Left ventricle myocardium superior (tissue), 1 donor: ENCODE measurements at regions not wholly inside any gene's neighbourhood (a gene's known extent, or its start where the extent isn't known, plus 50 kb on each side); places are given as distances from the start of the nearest gene placed in this dataset.

Experiments used
- ATAC-seq: fragments of 200-7000 bp; cut with Tn5 transposase; one replicate; pipeline ENCODE4 v1.9.1; 2020; ENCODE audit warnings: mild to moderate bottlenecking, moderate library complexity
- DNase-seq: peaks from one replicate; pipeline ENCODE4 v3.0.0-alpha.2; 2020
- intact Hi-C: fragments of 100-400 bp; cut with micrococcal nuclease; formaldehyde crosslinking; loops from one replicate; pipeline ENCODE4 v1.11.0; 2022
- donor health status: DM: no; HTN: yes; CAD: no; lungs with severe emphysema.

DNA sequence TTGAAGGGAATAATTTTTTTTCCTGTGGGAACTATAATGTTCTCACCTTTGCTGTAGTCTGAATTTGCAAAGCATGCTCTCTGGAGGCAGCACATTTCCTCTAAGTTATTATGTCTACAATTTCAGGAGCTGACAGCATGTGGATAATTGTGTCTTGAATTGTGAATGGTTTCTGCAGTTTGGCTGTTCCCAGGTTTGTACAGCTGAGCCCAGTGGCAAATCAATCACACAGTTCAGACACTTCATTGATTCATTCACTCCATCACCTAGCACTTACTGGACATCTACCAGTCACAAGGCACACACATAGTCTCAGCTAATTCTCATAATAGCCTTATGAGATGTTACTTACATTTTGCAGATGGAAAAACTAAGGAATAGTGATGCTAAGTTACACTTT lies 219.0 kb upstream of the ROPN1 start:
- ATAC-seq (no peak), DNase-seq (no peak)
- intact Hi-C loops, result no loop called here

DNA sequence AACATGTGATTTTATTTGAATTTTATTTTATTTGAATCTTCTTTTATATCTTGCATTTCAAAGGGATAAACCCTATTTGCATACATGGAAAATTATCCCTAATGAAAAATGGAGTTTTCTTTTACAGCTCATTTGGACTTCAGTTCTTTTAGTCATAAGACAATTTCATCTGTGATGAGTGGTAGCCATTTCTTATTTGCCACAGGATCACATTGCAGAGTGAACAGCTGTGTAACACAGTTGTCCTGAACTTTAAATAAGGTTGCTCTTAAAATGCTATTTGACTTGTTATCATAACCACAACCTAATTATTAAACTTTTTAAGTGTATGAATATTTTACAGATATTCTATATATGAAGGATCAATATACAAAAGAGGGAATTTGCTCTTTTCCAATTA lies 221.7 kb upstream of the ROPN1 start:
- no peak for ATAC-seq
- intact Hi-C loops, result loop anchor here (2.0 kb wide), 1 partner anchor 25 kb away; no protein-coding TSS in a partner anchor
- no peak for DNase-seq

DNA sequence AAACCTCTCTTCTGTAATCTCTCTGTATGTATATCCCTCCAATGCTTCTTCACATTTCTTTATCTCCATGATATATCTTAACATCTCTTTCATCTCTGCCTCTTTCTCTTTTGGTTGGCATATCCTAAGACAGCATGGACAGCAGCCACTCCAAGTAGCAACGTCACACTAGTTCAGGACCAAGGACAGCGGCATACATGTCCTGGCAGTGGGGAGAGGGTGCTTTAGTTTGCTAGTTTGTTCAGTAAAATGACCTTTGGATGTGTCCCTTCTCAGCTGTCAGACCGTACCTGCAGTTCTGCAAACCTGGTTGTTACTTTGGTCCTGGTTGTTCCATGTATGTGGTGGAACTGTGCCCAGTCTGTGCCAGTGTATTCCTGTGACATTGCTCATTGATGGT lies 225.6 kb upstream of the ROPN1 start:
- intact Hi-C loops, result no loop called here
- DNase-seq (peak; percentile 30), ATAC-seq (peak; percentile 66)

DNA sequence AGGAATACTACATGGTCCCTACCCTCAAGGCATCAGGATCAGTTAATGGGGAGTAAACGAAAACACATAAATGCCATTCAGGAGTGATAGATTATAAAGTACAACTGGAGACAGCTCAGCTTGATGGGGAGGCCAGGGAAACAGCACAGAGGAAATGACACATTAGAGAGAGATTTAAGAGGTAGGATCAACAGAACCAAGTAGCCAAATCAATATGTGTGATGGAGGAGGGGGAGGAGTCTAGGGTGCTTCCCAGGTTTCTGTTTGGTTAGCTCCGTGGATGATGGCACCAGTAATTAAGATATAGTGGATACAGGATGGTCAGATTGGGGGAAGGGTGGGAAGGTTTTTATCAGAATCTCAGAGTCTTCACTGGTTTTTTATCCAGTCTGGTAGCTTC lies 229.5 kb upstream of the ROPN1 start:
- ATAC-seq (no peak), DNase-seq (no peak)
- intact Hi-C loops, result no loop called here

DNA sequence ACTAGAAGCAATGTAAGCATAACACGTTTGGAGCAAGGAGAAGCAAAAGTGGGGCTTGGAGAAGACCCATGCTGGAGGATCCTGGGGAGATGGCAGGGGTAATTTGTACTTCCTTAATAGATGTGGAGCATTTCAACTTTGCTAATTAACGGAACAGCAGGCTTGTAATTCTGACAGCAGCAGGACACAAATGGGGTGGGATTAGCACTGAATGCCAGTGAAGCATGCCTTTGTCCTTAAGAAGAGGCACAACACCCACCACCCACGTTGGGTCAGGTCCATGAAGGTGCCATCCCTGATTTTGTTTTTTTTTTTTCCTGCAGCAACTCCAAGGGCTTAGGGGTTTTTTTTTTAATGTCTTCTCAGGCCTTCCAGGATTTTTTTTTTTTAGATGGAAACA lies 231.9 kb upstream of the ROPN1 start:
- ATAC-seq, result no peak
- intact Hi-C loops, result no loop called here
- no peak for DNase-seq

DNA sequence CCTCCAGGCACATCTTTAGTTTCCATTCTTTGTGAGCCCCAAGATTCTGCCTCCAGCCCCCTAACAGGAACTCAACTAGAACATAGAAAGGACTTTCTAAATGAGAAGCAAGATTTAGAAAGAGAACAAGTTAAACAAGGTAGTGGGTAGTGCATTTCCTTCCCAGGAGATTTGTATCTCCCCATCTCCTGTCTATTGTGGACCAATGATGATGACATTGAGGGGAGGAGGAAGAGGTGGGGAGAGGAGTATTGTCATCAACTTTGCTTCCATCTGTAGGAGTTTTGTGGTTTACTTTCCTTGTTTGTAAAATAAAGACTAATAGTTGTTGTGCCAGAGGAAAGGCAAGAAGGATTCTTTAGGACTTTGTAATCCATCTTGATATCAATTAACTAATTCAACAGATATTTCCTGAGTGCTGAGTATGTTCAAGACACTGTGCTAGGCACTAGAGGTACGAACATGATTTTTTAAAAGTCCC lies 235.3 kb upstream of the ROPN1 start:
- no peak for ATAC-seq
- intact Hi-C loops, result no loop called here
- no peak for DNase-seq

DNA sequence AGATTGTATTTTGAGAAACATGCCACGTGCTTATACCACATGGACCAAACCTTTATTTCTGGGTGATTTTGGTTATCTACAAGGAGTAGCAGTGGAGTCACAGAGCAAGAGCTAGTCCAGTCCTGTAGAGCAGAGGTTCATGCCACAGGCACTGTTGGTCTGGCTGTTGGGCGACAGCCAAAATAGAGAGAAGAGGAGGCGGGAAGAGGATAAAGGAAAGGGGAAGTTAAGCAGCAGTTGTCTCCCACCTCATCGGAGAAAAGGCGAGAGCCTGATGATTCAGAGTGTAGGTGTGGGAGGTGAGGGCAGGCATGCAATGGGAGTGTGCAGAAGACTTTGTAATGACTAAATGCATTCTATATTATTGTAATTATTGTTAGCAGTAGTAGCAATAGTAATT lies 237.5 kb upstream of the ROPN1 start:
- ATAC-seq (no peak), DNase-seq (no peak)
- intact Hi-C loops, result no loop called here

DNA sequence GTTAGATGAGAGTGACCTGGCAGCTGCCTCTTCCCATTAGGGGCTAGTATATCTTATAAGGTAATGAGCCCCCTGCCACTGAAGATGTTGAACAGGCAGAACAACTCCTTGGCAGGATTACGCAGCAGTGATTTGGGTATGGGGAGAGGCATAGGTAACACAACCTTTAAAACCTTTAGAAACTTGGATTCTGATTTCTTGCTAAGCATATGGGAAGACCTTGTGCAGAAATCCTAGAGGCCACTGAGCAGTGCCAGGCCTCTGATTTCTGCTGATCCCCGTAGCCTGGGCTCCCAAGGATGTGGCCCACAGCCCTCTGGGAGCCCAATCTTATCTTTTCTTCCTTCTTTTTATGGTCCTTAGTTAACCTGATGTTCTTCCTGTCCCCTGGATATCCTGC lies 237.9 kb upstream of the ROPN1 start:
- ATAC-seq (no peak), DNase-seq (no peak)
- intact Hi-C loops, result no loop called here

DNA sequence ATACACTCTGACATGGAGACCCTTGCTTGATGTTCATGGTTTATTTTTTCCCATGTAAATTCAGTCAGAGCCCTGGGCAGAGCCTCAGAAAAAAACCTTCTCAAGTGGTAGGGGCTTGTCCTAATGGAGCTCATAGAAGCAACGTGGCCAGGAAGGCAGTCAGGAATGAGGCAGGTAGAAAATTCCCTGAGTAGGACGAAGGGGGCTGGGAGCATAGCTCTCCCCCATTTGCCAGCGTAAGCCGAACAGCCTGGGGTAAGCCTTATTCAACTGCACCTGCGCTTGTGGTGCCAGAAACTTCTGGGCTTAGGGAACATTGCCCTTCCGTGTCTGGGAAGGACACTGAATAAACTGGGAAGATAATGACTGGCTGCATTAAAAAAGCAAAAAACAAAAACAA lies 238.5 kb upstream of the ROPN1 start:
- intact Hi-C loops, result no loop called here
- DNase-seq (no peak), ATAC-seq (no peak)

DNA sequence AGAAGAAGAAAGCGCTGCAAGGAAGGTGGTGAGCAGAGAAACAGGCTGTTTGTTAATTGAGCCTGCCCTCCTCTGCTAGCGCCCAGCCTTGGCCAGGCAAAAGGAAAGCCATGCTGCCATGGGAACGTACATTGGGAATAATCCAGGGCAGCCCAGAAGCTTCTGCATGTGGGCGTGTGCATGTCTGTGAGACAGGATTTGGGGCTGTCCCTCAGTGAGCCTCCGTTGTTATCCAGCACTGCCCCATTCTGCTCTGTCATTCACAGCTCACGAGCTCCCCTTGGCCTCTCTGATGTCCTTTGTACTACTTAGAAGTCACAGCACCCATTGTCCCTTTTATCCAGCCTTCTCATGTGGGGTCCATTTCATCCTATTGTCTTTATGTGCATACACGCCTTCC lies 239.1 kb upstream of the ROPN1 start:
- DNase-seq, result no peak
- no peak for ATAC-seq
- intact Hi-C loops, result no loop called here

DNA sequence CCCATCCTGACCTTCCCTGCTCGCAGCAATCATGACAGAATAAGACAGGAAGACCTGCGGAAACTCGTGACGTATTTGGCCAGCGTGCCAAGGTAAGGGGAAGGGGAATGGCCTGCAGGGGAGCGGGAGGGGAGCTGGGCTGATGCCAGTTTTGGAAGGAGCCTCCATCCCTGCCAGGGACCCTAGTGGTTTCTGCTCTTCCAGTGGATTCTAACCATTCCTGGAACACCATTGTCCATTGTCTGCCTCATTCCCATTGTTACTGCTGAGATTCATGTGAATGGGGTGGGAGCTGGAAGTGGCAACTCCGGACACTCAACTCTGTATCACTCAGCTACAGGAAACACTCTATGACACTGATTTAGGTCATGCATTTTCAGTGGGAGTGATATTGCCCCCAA lies 242.9 kb upstream of the ROPN1 start:
- ATAC-seq, result peak; percentile 56
- DNase-seq, result peak; percentile 38
- intact Hi-C loops, result no loop called here

DNA sequence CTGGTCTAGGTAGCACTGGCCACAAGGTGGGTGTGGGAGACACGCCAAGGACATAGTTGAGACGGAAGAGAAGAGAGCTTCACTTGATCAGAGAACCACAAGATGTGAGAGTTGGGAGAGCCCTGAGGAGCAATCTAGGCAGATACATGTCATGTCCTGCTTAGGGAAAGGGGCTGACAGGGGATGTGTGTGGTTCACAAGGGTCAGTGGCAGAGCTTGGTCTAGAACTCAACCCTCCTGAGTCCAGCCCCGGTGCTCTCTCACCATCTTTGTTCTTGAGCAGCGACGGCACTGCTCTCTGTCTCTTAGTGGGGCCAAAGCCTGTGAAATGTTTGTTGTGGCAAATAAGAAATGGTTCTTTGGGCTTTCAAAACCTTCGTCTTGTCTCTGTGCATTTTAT lies 243.5 kb upstream of the ROPN1 start:
- ATAC-seq (no peak), DNase-seq (no peak)
- intact Hi-C loops, result no loop called here

DNA sequence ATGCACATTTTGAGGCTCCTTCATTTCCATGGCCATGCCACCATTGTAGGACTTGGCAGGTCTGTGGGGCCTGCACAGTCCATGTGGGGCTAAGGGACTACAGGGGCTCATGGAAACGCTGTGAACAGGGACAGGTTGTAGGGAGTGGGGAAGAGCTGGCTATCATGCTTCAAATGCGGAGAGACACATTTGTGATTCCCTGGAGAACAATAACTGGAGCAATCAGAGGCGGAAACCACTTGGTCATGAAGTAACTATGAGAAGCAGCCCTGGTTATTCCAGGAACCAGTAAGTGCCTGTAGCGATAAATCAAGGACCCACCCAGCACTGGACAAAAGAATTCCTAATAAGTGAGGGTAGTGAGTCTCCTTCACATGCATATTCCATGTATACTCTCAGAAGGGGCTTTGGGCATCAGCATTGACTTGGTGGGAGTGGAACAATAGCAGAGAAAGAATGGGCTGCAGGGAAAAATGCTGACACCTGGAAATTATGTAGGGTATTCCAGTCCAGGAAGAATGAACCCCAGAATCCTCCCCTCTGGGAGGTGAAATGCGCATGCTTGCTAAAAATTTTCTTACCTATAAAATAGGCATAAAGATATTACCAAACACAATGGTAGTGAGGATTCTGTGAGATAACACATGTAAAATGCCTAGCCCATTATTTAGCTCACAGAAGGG lies 251.4 kb upstream of the ROPN1 start:
- ATAC-seq (peak; percentile 40), DNase-seq (no peak)
- intact Hi-C loops, result no loop called here

DNA sequence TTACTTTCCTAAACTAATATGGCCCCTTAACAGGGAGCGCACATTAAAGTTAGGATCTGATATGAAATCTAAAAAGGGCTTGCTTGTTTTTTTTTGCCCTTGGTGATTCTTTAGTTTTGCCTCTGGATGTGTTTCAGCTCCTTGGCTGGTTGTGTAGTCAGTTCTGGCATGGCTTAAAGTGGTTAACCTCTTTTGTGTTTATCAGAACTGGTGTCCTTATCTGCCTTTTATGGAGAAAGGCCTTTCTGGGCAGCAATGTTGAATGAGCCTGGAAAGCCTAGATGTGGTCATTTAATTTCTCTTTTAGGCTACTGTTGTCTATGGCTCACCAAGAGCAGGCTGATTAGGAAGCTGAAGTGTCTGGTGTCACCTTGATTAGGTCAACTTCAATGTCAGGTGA lies 254.5 kb upstream of the ROPN1 start:
- intact Hi-C loops, result no loop called here
- DNase-seq (no peak), ATAC-seq (no peak)

DNA sequence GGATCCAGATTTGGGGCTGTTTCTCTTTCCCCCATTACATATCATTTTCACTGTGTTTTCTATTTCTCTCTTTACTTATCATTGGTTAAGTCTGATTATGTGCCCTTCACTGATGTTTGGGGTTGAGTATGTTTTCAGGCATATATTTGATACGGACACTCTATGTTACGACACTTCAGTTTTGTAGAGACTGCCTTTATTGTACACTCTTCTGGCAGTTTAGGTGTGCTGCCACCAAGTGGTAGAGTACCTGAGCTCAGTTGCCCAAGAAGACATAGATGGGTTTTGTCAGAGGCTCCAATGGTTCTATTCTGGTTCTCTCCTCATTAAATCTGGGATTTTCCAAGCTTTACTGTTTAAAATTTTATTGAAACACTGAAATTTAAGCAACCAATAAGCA lies 255.0 kb upstream of the ROPN1 start:
- intact Hi-C loops, result no loop called here
- DNase-seq (no peak), ATAC-seq (peak; percentile 16)

DNA sequence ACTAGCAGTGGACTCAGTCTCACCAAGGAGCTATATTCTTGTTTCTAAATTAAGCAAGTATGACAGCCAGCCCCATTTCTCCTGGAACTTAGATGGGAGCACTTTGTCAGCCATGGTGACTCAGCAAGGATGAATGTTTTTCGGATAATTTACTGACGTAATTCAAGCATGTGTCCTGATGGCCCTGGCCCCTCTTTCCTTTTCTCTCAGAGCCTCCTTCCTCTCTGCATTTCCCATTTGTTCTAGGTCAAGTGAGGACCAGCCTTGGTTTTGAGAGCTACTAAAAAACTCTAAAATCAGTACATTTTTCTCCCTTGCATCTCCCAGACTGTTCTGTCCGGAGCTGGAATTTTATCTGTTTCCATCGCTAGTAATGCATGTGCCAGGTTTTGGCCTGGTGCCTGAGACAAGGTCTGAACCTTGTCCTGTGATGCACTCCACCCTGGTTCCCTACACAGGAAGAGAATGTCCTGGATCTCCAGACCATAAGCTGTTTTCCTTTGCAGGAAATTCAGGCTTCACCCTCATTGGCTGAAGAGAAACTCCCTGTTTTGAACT lies 256.6 kb upstream of the ROPN1 start:
- ATAC-seq (peak; percentile 86), DNase-seq (peak; percentile 56)
- intact Hi-C loops, result no loop called here

DNA sequence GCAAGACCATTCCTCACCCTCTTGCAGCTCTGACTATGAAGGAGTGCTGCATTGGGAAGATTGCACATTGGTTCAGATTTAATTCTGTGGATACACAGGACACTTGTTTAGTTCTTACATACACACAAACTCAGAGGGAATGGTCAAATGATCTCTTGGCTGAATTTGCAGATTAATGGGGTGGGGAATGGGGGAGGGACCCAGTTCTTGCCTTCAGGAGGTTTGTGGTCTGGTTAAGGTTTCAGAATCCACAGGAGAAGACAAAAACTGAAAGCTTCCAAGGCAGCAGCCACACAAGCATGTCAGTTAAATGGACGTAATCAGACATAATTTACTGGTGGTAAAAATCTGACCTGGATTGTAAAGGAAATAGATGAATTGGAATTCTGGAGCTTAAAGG lies 257.1 kb upstream of the ROPN1 start:
- ATAC-seq (no peak), DNase-seq (no peak)
- intact Hi-C loops, result no loop called here

DNA sequence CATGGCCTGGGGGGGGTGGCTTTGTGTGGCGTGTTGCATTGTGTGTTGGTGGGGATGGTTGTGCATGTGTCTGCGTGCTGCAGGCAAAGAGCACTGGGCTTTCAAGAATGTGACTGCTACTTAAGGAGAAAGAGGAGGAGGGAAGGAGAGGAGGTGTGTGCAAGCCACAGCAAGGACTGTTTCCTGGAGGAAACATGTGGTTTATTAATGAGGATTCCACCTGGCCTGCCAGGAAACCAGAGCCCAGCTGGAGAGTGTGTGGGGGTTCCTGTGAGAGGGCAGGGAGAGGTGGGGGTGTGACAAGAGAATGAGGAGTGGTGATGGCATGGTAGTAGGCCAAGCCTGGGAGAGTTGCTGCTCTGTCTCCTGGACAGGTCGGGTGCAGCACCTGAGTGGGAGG lies 258.1 kb upstream of the ROPN1 start:
- ATAC-seq (peak; percentile 11), DNase-seq (no peak)
- intact Hi-C loops, result no loop called here

DNA sequence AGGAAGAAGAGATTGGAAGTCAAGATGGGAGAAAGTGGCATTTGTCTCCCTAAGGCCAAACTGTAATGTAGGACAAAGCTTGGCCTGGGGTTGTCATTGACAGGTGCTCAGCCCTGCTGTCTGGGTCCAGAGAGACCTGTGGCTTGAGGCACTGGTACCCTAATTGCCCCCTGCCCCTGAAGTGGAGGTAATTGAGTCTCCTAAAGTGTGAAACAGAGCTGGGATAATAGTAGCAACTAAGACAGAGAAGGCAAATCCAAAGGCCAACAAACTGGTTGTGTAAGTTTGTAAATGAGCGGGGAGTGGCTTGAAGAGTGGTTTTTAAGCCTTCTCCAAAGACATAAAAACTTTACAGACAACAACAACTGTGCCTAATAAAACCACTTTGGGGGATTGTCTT lies 264.2 kb upstream of the ROPN1 start:
- intact Hi-C loops, result no loop called here
- no peak for ATAC-seq
- DNase-seq, result no peak

DNA sequence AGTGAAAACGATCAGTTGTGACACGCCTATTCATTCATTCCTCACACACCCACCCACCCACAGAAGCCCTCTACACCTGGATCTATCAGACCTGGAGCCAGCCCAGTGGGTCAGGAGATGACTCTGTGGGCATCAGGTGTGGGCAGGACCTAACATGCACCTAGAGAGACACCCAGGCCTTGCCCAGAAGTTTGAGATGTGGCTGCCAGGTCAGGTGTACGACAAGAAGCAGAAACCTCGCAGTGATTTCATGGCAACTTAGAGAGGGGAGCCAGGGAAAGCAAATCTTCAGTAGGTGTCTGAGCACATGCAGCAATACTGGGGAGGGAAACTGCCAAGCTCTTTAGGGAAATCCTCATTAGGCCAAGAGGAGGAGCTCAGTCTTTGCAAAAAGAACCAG lies 264.7 kb upstream of the ROPN1 start:
- DNase-seq (no peak), ATAC-seq (no peak)
- intact Hi-C loops, result no loop called here

DNA sequence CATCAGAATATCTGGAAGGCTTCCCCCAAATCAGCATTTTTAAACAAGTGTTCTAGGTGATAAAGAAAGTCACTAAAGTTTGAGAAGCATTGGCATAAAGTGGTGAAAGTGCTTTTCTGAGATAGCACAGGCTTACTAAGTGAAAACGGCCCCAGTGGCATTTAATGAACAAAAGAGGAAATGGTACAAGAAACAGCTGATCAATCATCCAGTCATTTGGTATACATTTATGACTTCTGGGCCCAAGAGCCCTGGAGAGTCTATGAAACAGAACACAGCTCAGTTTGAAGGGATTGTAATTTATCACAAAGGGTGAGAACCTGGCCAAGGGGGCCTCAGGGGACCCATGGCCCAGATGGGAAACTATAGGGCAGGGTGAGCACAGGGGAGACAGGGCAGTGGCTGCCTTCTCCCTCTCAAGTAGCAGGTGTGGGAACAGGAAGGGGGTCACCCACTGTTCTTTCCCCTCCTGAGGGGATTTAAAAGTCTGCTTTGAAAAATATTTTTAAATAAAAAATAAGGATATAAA lies 265.5 kb upstream of the ROPN1 start:
- no peak for DNase-seq
- no peak for ATAC-seq
- intact Hi-C loops, result no loop called here
